DOHH2 (cell line): ENCODE measurements at regions not wholly inside any gene's neighbourhood (a gene's known extent, or its start where the extent isn't known, plus 50 kb on each side); places are given as distances from the start of the nearest gene placed in this dataset.

Experiments used
- EZH2phosphoT487 ChIP-seq: fragments of 200-600 bp; sonication (generic); IDR thresholded peaks from 2 replicates; pipeline ENCODE4 v1.6.1; 2017; ENCODE audit warnings: borderline replicate concordance, mild to moderate bottlenecking, antibody characterized with exemption, low read length, moderate library complexity, mixed read lengths
- TF ChIP-seq, protein P1 (sequence below): fragments of 200-600 bp; sonication (generic); IDR thresholded peaks from one replicate; pipeline ENCODE4 v1.5.1; 2014; ENCODE audit warnings: antibody characterized with exemption, mild to moderate bottlenecking, low read depth, low read length; ENCODE audit not compliant: poor library complexity, severe bottlenecking

DNA sequence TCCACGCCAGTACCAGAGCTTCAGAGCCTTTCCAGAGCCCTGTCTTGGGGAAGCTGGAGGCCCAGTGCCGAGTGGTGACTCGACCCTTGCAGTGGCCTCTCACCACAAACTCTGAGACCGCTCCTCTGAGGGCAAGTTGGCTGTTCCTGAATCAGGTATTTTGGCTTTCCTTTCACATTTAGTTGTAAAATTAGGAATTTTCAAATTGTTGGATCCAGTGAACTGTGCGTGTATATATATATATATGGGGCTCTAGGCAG lies 128.7 kb upstream of the UNC5B start:
- TF ChIP-seq, protein P1, sequence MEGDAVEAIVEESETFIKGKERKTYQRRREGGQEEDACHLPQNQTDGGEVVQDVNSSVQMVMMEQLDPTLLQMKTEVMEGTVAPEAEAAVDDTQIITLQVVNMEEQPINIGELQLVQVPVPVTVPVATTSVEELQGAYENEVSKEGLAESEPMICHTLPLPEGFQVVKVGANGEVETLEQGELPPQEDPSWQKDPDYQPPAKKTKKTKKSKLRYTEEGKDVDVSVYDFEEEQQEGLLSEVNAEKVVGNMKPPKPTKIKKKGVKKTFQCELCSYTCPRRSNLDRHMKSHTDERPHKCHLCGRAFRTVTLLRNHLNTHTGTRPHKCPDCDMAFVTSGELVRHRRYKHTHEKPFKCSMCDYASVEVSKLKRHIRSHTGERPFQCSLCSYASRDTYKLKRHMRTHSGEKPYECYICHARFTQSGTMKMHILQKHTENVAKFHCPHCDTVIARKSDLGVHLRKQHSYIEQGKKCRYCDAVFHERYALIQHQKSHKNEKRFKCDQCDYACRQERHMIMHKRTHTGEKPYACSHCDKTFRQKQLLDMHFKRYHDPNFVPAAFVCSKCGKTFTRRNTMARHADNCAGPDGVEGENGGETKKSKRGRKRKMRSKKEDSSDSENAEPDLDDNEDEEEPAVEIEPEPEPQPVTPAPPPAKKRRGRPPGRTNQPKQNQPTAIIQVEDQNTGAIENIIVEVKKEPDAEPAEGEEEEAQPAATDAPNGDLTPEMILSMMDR: no peak
- TF ChIP-seq EZH2phosphoT487: no peak
